GM12878 (cell line): ENCODE measurements at regions not wholly inside any gene's neighbourhood (a gene's known extent, or its start where the extent isn't known, plus 50 kb on each side); places are given as distances from the start of the nearest gene placed in this dataset.

Source experiments
- ATAC-seq: fragments of 200-7000 bp; cut with Tn5 transposase; 3 replicates; pipeline ENCODE4 v1.9.1; 2020; ENCODE audit warnings: mild to moderate bottlenecking, moderate library complexity
- BruUV-seq: library from RNA; stranded (reverse); fragments of 400-500 nt; replicated peaks from 2 replicates; lab custom pipeline; 2021; lab: Mats Ljungman, UMichigan
- CTCF ChIA-PET: fragments of 300-600 bp; sonication (Branson Sonifier 250); formaldehyde crosslinking; extraction: SDS; loops from one replicate; lab custom pipeline; 2021; ENCODE audit warnings: inconsistent platforms; lab: Yijun Ruan, JAX
- POLR2A ChIA-PET: fragments of 350-600 bp; formaldehyde crosslinking; extraction: SDS; loops from one replicate; lab custom pipeline; 2021; ENCODE audit warnings: inconsistent platforms; lab: Charles Lee
- RAD21 ChIA-PET: fragments of 300-600 bp; sonication (Branson Sonifier 250); formaldehyde crosslinking; loops from one replicate; lab custom pipeline; 2023; ENCODE audit warnings: antibody characterized with exemption; ENCODE audit not compliant: unreplicated experiment; lab: Charles Lee
- SMC1A ChIA-PET: fragments of 300-600 bp; sonication (Branson Sonifier 250); formaldehyde crosslinking; loops from one replicate; lab custom pipeline; 2023; ENCODE audit not compliant: unreplicated experiment, uncharacterized antibody; lab: Charles Lee
- DNase-seq: peaks from one replicate; pipeline ENCODE4 v3.0.0-alpha.2; 2011; ENCODE audit warnings: low read depth, low spot score
- FAIRE-seq: peaks from 3 replicates; lab custom pipeline; 2011; peaks lifted over from hg19 to GRCh38; lab: Jason Lieb, UNC
- H2AFZ ChIP-seq: 2 replicates; pipeline ENCODE4 v1.6.0; 2011; ENCODE audit warnings: low read depth, low read length, control low read depth; ENCODE audit not compliant: control insufficient read depth
- H3K27ac ChIP-seq: 2 replicates; pipeline ENCODE4 v1.5.1; 2011; ENCODE audit warnings: control low read depth; ENCODE audit not compliant: control insufficient read depth, insufficient read depth
- H3K27me3 ChIP-seq, 2 experiments: replicated peaks in 1 of 2; 2 replicates each; pipeline versions ENCODE4 v1.6.0 to v1.6.1; 2011; ENCODE audit warnings: low read length in 1 of 2; ENCODE audit not compliant: control insufficient read depth in 2 of 2, insufficient read depth in 2 of 2
- H3K36me3 ChIP-seq, 2 experiments: 2 replicates each; pipeline ENCODE4 v1.5.1; 2011; ENCODE audit warnings: low read length in 1 of 2; ENCODE audit not compliant: control insufficient read depth in 2 of 2, insufficient read depth in 2 of 2
- H3K4me1 ChIP-seq: 2 replicates; pipeline ENCODE4 v1.6.1; 2011; ENCODE audit warnings: mild to moderate bottlenecking, low read length, moderate library complexity, mixed read lengths; ENCODE audit not compliant: control insufficient read depth, insufficient read depth
- H3K4me2 ChIP-seq: 2 replicates; pipeline ENCODE4 v1.6.0; 2011; ENCODE audit warnings: control low read depth; ENCODE audit not compliant: control insufficient read depth, insufficient read depth
- H3K4me3 ChIP-seq: fragments of 200-600 bp; sonication (generic); 2 replicates; pipeline ENCODE4 v1.5.1; 2016
- H3K79me2 ChIP-seq: 2 replicates; pipeline ENCODE4 v1.6.0; 2011; ENCODE audit warnings: low read length; ENCODE audit not compliant: control insufficient read depth, insufficient read depth
- H3K9ac ChIP-seq: 2 replicates; pipeline ENCODE4 v1.8.0; 2011; ENCODE audit warnings: low read length, control low read depth, mixed read lengths; ENCODE audit not compliant: control insufficient read depth, insufficient read depth
- H3K9me3 ChIP-seq: replicated peaks from 3 replicates; pipeline ENCODE4 v1.5.1; 2011; ENCODE audit warnings: mild to moderate bottlenecking, low read length; ENCODE audit not compliant: control insufficient read depth, insufficient read depth
- H4K20me1 ChIP-seq: 2 replicates; pipeline ENCODE4 v1.6.0; 2011; ENCODE audit not compliant: control insufficient read depth, insufficient read depth
- BMI1 ChIP-seq: fragments of 450-650 bp; IDR thresholded peaks from 2 replicates; pipeline ENCODE4 v1.6.1; 2016; ENCODE audit warnings: mild to moderate bottlenecking, moderate library complexity, borderline replicate concordance
- CBX5 ChIP-seq: sonication (generic); IDR thresholded peaks from 2 replicates; pipeline ENCODE4 v1.6.1; 2016; ENCODE audit warnings: low read depth, moderate library complexity, mild to moderate bottlenecking, inconsistent platforms
- CEBPZ ChIP-seq: fragments of 150-350 bp; IDR thresholded peaks from 2 replicates; pipeline ENCODE4 v1.6.1; 2016; ENCODE audit warnings: low read depth, low read length
- CUX1 ChIP-seq: IDR thresholded peaks from 2 replicates; pipeline ENCODE4 v1.6.1; 2012; ENCODE audit warnings: improper control_type of control experiment, low read depth, low read length; ENCODE audit not compliant: insufficient replicate concordance
- E2F8 ChIP-seq: fragments of 450-650 bp; IDR thresholded peaks from 2 replicates; pipeline ENCODE4 v1.6.1; 2018; ENCODE audit warnings: mild to moderate bottlenecking, low read depth, moderate library complexity; ENCODE audit not compliant: partially characterized antibody
- KAT2A ChIP-seq: conservative IDR thresholded peaks from 2 replicates; pipeline ENCODE4 v1.6.1; 2011; ENCODE audit warnings: low read depth, low read length; ENCODE audit not compliant: control insufficient read depth
- NR2C2 ChIP-seq: IDR thresholded peaks from 2 replicates; pipeline ENCODE4 v1.6.1; 2011; ENCODE audit warnings: borderline replicate concordance, low read depth; ENCODE audit not compliant: control insufficient read depth, insufficient read length
- SMAD5 ChIP-seq: IDR thresholded peaks from 2 replicates; pipeline ENCODE4 v1.6.1; 2016; ENCODE audit warnings: antibody characterized with exemption, low read depth
- WGBS: methylation state at CpG from one replicate; pipeline ENCODE4 v1.1.6; 2016; ENCODE audit warnings: low lambda C conversion rate; ENCODE audit not compliant: insufficient replicate concordance, insufficient coverage; ENCODE audit errors: missing lambda C conversion rate; 5-methylcytosine and 5-hydroxymethylcytosine counted together
- in situ Hi-C: fragments of 300-500 bp; cut with MboI; formaldehyde crosslinking; loops from 9 replicates; pipeline ENCODE4 v1.14.3; 2018; ENCODE audit warnings: mixed read lengths
- intact Hi-C: fragments of 100-400 bp; cut with micrococcal nuclease; formaldehyde crosslinking; loops from one replicate; pipeline ENCODE4 v1.14.2; 2022; ENCODE audit not compliant: unreplicated experiment
- TF ChIP-seq, protein P1 (sequence below): IDR thresholded peaks from 2 replicates; pipeline ENCODE4 v1.6.1; 2011; ENCODE audit warnings: low read depth, low read length, improper control_type of control experiment, borderline replicate concordance
- TF ChIP-seq, protein P2 (sequence below): fragments of 150-350 bp; IDR thresholded peaks from 2 replicates; pipeline ENCODE4 v1.6.1; 2014; ENCODE audit warnings: mild to moderate bottlenecking, low read depth, low read length

GRCh38 chr6:140968062-140968461 is 1164.7 kb upstream of the GJE1 start:
- Histone ChIP-seq H4K20me1 (no peaks in the 10 kb centered on the region), H3K9ac (no peak overlapping the region), H3K36me3 (no peaks in the 10 kb centered on the region), H3K4me3 (no peak overlapping the region), H2AFZ (no peak overlapping the region), H3K27ac (no peak overlapping the region), H3K79me2 (no peaks in the 10 kb centered on the region), H3K9me3 (no peaks in the 10 kb centered on the region), H3K4me2 (no peak overlapping the region), H3K4me1 (no peaks in the 10 kb centered on the region), H3K27me3 (no peaks in the 10 kb centered on the region)
- in situ Hi-C loops (no loop called here), intact Hi-C loops (no loop called here)
- ATAC-seq (no peak), FAIRE-seq (no peak), DNase-seq (no peak)
- ChIA-PET RAD21 (no interaction called here), SMC1A (interaction anchor here (1.0 kb wide), 1 partner anchor 9 kb away, joined by 3 read pairs; no protein-coding TSS in a partner anchor), POLR2A (no interaction called here), CTCF (no interaction called here)
- no TSS peak for BruUV-seq
- WGBS: 58% methylated on average over 3 of the region's 3 CpGs
- TF ChIP-seq, protein P1, sequence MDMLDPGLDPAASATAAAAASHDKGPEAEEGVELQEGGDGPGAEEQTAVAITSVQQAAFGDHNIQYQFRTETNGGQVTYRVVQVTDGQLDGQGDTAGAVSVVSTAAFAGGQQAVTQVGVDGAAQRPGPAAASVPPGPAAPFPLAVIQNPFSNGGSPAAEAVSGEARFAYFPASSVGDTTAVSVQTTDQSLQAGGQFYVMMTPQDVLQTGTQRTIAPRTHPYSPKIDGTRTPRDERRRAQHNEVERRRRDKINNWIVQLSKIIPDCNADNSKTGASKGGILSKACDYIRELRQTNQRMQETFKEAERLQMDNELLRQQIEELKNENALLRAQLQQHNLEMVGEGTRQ: no peak
- TF ChIP-seq SMAD5 (no peak), NR2C2 (no peak), CUX1 (no peak), CEBPZ (no peak), E2F8 (no peak), CBX5 (no peak), KAT2A (no peak), BMI1 (no peak)
- TF ChIP-seq, protein P2, sequence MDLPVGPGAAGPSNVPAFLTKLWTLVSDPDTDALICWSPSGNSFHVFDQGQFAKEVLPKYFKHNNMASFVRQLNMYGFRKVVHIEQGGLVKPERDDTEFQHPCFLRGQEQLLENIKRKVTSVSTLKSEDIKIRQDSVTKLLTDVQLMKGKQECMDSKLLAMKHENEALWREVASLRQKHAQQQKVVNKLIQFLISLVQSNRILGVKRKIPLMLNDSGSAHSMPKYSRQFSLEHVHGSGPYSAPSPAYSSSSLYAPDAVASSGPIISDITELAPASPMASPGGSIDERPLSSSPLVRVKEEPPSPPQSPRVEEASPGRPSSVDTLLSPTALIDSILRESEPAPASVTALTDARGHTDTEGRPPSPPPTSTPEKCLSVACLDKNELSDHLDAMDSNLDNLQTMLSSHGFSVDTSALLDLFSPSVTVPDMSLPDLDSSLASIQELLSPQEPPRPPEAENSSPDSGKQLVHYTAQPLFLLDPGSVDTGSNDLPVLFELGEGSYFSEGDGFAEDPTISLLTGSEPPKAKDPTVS: no peak
